ENCODE measurements at regions not wholly inside any gene's neighbourhood (a gene's known extent, or its start where the extent isn't known, plus 50 kb on each side); places are given as distances from the start of the nearest gene placed in this dataset.

DNA sequence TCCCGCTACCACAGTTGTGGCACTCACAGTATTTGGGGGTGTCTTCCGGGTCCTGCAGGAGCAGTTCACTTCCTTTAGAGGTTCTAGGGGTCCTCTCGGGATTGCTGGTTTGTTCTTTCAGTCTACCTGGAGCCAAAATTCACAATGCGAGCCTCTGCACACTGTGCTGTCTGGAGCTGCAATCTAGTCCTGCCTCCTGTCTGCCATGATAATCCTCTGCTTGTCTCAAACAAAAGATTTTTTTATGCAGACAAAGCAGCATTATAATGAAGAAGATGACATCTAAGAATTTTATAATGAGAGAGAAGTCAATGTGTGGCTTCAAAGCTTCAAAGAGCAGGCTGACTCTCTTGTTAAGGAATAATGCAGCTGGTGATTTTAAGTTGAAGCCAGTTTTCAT, 975.1 kb upstream of the GYPC start:
- H3K27me3 Mint-ChIP-seq (ENCODE audit: low read depth) = no peaks in the 10 kb centered on the region
- peaks cover 27% of the 10 kb centered on the region for H3K9me3 Mint-ChIP-seq
- DNase-seq (ENCODE audit: low spot score) = no peak
- H3K27ac Mint-ChIP-seq = no peak overlapping the region
- no peaks in the 10 kb centered on the region for H3K4me1 Mint-ChIP-seq (ENCODE audit: low read depth)
- H3K4me3 Mint-ChIP-seq = no peak overlapping the region
- H3K36me3 Mint-ChIP-seq (ENCODE audit: low read depth) = no peaks in the 10 kb centered on the region

DNA sequence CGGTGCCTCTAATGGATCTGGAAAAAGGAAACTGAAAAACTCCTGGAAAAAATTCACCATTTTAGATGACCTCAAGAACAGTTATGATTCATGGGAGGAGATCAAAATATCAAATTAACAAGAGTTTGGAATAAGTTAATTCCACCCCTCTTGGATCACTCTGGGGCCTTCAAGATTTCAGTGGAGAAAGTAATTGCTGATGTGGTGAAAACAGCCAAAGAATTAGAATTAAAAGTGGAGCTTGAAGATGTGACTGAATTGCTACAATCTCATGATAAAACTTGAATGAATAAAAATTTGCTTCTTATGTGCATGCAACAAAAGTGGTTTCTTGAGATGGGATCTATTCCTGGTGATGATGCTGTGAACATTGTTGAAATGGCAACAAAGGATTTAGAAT, 974.4 kb upstream of the GYPC start:
- no peak overlapping the region for H3K27ac Mint-ChIP-seq
- no peaks in the 10 kb centered on the region for H3K27me3 Mint-ChIP-seq (ENCODE audit: low read depth)
- no peaks in the 10 kb centered on the region for H3K36me3 Mint-ChIP-seq (ENCODE audit: low read depth)
- H3K4me1 Mint-ChIP-seq (ENCODE audit: low read depth) = no peaks in the 10 kb centered on the region
- H3K4me3 Mint-ChIP-seq = no peak overlapping the region
- H3K9me3 Mint-ChIP-seq = peaks cover 21% of the 10 kb centered on the region
- no peak for DNase-seq (ENCODE audit: low spot score)

DNA sequence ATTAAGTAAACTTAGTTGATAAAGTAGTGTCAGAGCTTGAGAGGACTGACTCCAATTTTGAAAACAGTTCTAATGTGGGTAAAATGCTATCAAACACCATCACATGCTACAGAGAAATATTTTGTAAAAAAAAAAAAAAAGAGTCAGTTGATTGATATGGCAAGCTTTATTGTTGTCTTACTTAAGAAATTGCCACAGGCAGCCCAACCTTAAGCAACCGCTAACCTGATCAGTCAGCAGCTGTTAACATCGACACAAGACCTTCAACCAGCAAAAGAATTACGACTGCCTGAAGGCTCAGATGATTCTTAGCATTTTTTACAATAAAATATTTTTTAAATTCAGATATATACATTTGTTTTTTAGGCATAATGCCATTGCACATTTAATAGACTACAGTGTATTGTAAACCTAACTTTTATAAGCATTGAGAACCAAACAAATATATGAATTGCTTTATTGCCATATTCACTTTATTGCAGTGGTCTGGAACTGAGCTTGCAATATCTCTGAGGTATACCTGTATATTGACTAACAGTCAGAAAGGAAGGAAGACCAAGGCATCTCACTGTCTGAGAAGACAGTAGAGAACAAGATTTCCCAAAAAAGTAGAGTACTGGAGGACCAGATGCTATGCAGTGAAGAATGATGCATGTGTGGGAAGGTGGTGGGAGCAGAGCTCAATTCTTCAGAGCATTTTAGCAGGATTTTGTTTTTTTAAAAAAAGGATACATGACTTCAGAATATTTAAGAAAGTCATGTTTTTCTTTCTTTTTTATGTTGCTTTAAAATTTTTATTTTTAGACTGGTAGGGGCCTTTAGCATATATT, 973.8 kb upstream of the GYPC start:
- no peak for DNase-seq (ENCODE audit: low spot score)
- H3K4me3 Mint-ChIP-seq = no peak overlapping the region
- H3K27me3 Mint-ChIP-seq (ENCODE audit: low read depth) = no peaks in the 10 kb centered on the region
- no peaks in the 10 kb centered on the region for H3K36me3 Mint-ChIP-seq (ENCODE audit: low read depth)
- no peak overlapping the region for H3K27ac Mint-ChIP-seq
- H3K4me1 Mint-ChIP-seq (ENCODE audit: low read depth) = no peaks in the 10 kb centered on the region
- peaks cover 21% of the 10 kb centered on the region for H3K9me3 Mint-ChIP-seq

DNA sequence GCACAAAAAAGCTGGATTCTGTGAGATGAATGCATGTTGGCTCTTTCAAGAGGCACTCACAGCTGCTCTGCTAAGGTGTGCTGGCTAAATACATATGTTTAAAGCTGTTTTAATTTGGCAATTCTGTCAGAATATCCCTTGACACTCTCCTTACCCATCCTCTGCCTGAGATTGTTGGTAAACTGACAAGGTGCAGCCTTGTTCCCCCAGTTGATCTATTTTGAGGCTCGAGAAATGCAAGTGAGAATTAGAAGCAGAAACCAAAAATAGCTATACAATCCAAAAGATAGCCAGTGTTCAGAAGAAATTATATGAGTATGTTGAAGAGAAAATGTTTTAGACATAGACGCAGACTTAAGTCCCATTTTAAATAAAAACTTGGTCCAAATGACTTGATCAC, 971.7 kb upstream of the GYPC start:
- H3K4me1 Mint-ChIP-seq (ENCODE audit: low read depth) = no peaks in the 10 kb centered on the region
- peaks cover 21% of the 10 kb centered on the region for H3K9me3 Mint-ChIP-seq
- no peaks in the 10 kb centered on the region for H3K27me3 Mint-ChIP-seq (ENCODE audit: low read depth)

DNA sequence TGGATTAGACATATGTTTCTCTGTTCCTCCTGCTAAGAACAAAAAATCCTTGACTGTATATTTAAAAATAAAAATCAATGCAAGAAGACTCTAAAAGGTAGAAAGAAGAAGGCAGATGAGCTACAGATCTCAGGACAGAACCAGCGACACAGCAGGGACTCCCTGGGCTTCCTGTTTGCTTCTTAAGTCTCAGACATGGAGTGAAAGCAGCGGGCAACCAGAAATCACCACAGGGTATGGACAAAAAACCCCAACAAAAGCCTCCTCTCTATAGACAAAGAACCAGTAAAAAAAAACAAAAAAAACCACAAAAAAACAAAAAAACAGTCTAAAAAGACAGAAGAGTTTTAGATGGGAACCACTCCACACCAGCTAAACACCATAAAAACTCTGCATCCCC, 971.0 kb upstream of the GYPC start:
- no peaks in the 10 kb centered on the region for H3K36me3 Mint-ChIP-seq (ENCODE audit: low read depth)
- no peaks in the 10 kb centered on the region for H3K27me3 Mint-ChIP-seq (ENCODE audit: low read depth)
- DNase-seq (ENCODE audit: low spot score) = no peak
- H3K4me3 Mint-ChIP-seq = no peak overlapping the region
- peaks cover 21% of the 10 kb centered on the region for H3K9me3 Mint-ChIP-seq
- no peaks in the 10 kb centered on the region for H3K4me1 Mint-ChIP-seq (ENCODE audit: low read depth)
- no peak overlapping the region for H3K27ac Mint-ChIP-seq

More for the DNA sequence above, 971.7 kb upstream of the GYPC start:
- H3K4me3 Mint-ChIP-seq = no peak overlapping the region
- H3K27ac Mint-ChIP-seq = no peak overlapping the region
- DNase-seq (ENCODE audit: low spot score) = no peak
- H3K36me3 Mint-ChIP-seq (ENCODE audit: low read depth) = no peaks in the 10 kb centered on the region

DNA sequence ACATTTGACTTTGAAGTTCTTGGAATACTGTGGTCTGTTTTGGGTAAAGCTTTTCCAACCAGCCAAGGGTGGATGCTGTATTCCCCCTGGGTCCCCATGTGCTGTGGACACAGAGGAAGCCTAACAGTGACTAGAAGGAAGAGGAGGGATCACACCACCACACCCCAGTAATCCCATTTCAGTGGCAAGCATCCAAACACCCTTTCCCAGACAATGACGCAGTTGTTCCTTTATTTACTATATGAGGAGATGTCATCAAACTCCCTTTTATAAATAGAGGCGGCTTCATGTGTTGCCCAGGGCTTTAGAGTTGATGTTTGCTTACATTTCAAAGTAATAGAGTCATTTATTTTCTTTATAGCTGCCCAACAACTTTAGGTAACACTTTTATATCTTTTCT, 959.4 kb upstream of the GYPC start:
- Mint-ChIP-seq H3K9me3 (peaks cover 9% of the 10 kb centered on the region), H3K4me3 (no peak overlapping the region), H3K4me1 (ENCODE audit: low read depth) (no peaks in the 10 kb centered on the region), H3K36me3 (ENCODE audit: low read depth) (no peaks in the 10 kb centered on the region), H3K27ac (no peak overlapping the region), H3K27me3 (ENCODE audit: low read depth) (no peaks in the 10 kb centered on the region)
- no peak for DNase-seq (ENCODE audit: low spot score)

DNA sequence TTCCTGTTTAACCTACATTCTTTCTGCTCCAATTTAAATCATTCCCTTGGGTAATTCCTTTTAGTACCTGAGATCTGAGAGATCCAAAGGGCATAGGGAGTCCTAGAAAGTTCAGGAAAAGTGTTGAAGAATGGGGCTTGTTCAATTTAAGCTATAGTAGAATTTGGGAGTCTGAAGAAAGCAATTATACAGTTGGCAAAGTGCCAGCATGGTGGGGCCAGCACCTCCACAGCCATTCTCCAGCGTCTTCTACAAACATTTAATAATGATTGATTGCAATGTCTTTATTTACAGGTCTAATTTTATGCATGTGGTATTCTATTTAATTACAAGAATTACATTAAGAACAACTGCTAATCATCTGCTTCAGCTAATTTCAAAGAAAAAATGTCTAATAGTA, 957.7 kb upstream of the GYPC start:
- no peak for DNase-seq (ENCODE audit: low spot score)
- Mint-ChIP-seq H3K4me1 (ENCODE audit: low read depth) (no peaks in the 10 kb centered on the region), H3K27ac (no peak overlapping the region), H3K27me3 (ENCODE audit: low read depth) (no peaks in the 10 kb centered on the region), H3K4me3 (no peak overlapping the region), H3K9me3 (peaks cover 9% of the 10 kb centered on the region), H3K36me3 (ENCODE audit: low read depth) (no peaks in the 10 kb centered on the region)

DNA sequence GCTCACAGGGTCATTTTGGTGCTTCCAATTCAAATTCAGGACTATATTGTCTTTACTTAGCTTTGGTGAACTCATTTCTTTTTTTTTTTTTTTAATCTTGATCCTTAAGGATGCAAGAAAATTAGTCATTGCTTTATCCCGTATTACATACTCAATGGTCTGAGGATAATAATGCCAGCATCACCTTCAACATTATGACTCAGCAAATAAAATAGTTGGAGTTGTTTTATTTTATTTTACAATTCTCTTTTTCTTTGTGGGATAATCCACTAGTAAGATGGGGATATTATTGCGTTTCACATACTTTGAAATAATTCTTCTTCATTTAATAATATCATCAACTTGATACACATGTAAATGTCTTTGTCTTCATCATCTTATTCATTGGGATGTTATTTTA, 954.9 kb upstream of the GYPC start:
- Mint-ChIP-seq H3K9me3 (peaks cover 7% of the 10 kb centered on the region), H3K27me3 (ENCODE audit: low read depth) (no peaks in the 10 kb centered on the region), H3K4me3 (no peak overlapping the region), H3K36me3 (ENCODE audit: low read depth) (no peaks in the 10 kb centered on the region), H3K27ac (no peak overlapping the region), H3K4me1 (ENCODE audit: low read depth) (no peaks in the 10 kb centered on the region)
- DNase-seq (ENCODE audit: low spot score) = no peak

DNA sequence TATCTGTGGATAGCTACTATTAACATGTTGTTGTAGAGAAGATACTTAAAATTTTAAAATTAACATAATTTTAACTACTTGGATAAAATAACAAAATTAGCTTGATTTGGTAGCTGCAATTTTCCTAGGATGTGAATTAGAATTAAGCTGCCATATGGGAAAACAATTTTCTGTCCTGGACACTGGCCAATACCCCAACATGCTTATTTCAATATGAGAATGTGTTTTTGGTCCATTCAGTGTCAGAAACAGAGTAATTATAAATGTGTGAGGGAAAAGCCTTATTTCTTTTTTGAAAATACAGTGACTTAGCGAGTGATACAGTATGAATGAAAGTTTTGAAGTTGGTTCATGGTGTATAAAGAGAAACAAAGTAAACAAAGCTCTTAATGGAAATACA, 948.3 kb upstream of the GYPC start:
- Mint-ChIP-seq H3K4me1 (ENCODE audit: low read depth) (no peaks in the 10 kb centered on the region), H3K9me3 (peaks cover 7% of the 10 kb centered on the region), H3K4me3 (no peak overlapping the region), H3K27ac (no peak overlapping the region), H3K27me3 (ENCODE audit: low read depth) (no peaks in the 10 kb centered on the region), H3K36me3 (ENCODE audit: low read depth) (no peaks in the 10 kb centered on the region)
- no peak for DNase-seq (ENCODE audit: low spot score)

DNA sequence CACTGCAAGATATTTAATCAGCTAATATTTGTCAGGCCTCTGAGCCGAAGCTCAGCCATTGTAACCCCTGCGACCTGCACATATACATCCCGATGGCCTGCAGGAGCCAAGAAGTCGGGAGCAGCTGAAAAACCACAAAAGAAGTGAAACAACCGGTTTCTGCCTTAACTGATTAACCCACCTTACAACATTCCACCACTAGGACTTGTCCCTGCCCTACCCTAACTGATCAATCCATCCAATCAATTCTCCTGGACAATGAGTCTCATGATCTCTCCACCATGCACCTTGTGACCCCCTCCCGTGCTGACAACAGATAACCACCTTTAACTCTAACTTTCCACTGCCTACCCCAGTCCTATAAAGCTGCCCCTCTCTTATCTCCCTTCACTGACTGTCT, 945.4 kb upstream of the GYPC start:
- Mint-ChIP-seq H3K4me3 (no peak overlapping the region), H3K27ac (no peak overlapping the region), H3K36me3 (ENCODE audit: low read depth) (no peaks in the 10 kb centered on the region), H3K27me3 (ENCODE audit: low read depth) (no peaks in the 10 kb centered on the region), H3K9me3 (peaks cover 19% of the 10 kb centered on the region), H3K4me1 (ENCODE audit: low read depth) (no peaks in the 10 kb centered on the region)
- no peak for DNase-seq (ENCODE audit: low spot score)

DNA sequence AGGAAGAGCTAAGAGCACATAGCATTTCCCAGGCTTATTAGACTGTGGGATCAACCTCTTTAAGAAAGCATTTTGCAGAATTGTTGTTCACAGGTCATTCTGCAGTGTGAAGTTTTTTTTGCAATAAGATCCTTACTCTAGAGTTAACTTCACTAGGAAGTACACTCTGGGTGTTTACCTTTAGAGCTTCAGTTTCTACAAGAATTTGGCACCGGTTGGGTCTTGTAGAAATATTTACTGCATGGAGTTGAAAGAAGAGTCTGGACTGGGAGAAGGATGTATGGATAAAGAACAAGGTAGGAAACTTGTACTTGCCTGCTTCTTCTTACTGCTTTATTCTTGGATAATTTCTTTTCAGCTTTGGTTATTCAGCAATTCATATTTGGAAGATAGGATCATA, 944.9 kb upstream of the GYPC start:
- Mint-ChIP-seq H3K27ac (no peak overlapping the region), H3K9me3 (peaks cover 19% of the 10 kb centered on the region), H3K4me1 (ENCODE audit: low read depth) (no peaks in the 10 kb centered on the region), H3K36me3 (ENCODE audit: low read depth) (no peaks in the 10 kb centered on the region), H3K27me3 (ENCODE audit: low read depth) (no peaks in the 10 kb centered on the region), H3K4me3 (no peak overlapping the region)
- no peak for DNase-seq (ENCODE audit: low spot score)

DNA sequence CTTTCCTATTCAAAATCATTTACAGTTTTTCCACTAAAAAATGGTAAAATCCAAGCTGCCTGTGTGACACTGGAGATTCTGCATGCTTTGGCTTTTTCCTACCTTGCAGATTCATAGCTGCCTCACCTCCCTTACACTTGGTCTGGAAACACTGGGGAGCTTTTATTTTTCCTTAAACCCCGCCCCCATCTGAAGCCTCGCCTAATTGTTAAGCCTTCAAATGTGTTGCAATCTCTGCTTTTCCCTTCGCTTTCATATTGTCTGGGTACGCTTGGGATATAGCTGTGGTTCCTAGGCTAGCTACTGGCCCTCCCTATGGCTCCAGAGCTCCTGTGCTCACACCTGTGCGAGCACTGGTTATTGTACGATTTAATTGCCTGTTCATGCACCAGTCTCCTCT, 942.4 kb upstream of the GYPC start:
- Mint-ChIP-seq H3K9me3 (peaks cover 16% of the 10 kb centered on the region), H3K27ac (no peak overlapping the region), H3K27me3 (ENCODE audit: low read depth) (no peaks in the 10 kb centered on the region), H3K4me1 (ENCODE audit: low read depth) (no peaks in the 10 kb centered on the region), H3K4me3 (no peak overlapping the region), H3K36me3 (ENCODE audit: low read depth) (no peaks in the 10 kb centered on the region)
- no peak for DNase-seq (ENCODE audit: low spot score)

DNA sequence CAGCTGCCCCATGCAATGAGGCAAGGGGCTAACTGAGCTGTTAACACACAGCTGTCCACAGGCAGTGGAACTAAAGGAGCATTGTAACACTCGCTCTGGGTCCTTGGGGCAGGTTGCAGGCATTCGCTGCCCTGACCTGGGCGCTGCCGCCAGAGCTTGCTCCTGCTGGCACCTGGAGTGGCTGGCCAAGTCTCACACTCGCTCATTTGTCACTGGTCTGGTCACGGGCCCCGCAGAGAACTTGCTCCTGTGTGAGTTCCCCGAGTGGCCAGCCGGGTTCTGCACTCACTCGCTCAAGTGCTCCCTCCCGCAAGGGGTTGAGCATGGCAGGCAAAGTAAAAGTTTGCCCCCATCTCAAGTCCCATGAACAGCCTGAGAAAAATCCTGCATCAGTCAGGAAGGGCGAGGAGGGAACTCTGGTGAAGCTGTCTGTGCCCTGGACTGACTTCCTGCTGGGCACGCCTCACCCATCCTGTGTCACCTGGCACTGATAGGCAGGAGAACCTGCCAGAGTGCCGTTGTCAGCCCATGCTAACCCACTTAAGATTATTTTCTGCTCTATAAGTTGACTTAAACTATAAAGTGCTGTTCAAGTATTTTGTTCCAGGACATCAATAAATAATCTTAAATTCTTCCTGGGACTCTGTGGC, 934.8 kb upstream of the GYPC start:
- Mint-ChIP-seq H3K36me3 (ENCODE audit: low read depth) (no peaks in the 10 kb centered on the region), H3K4me1 (ENCODE audit: low read depth) (no peaks in the 10 kb centered on the region), H3K27ac (no peak overlapping the region), H3K4me3 (no peak overlapping the region), H3K27me3 (ENCODE audit: low read depth) (no peaks in the 10 kb centered on the region), H3K9me3 (peaks cover 9% of the 10 kb centered on the region)
- DNase-seq (ENCODE audit: low spot score) = no peak

DNA sequence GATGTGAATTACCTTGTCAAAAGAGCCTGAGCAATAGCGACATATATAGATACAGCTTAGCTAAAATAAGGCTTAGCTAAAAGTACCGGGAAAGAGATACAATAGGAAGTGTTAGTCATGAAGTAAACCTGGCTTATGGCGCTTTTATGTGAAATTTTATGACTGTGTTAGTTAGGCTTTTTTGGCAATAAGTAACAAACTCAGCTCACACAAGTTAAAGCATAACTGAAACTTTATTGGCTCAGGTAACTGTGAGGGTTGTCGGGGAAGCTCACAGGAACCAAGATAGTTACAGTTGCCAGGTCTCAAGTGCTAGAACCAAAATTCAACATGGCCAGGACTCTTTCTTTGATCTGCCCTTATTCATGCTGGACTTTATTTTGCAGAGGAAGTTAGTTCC, 925.0 kb upstream of the GYPC start:
- H3K36me3 Mint-ChIP-seq (ENCODE audit: low read depth) = no peaks in the 10 kb centered on the region
- H3K27me3 Mint-ChIP-seq (ENCODE audit: low read depth) = no peaks in the 10 kb centered on the region
- no peaks in the 10 kb centered on the region for H3K4me1 Mint-ChIP-seq (ENCODE audit: low read depth)
- peaks cover 35% of the 10 kb centered on the region for H3K9me3 Mint-ChIP-seq
- DNase-seq (ENCODE audit: low spot score) = no peak
- H3K4me3 Mint-ChIP-seq = no peak overlapping the region
- H3K27ac Mint-ChIP-seq = no peak overlapping the region

DNA sequence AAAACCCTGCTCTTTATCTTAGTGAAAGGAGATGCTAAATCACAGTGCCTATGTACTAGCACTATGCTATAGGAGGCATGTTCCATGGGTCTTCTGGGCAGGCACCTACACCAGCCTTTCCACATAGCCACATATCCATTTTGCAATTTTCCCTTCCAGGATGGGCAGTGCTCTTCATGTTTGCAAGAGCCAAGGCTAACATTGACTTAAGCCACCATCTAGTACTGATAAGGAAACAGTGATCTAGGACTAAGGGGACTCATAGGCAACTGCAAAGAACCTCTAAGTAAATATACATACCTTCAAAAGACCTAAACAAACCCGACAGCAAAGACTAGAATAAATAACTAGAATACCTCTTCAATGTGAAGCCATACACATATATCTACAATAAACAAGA, 919.7 kb upstream of the GYPC start:
- no peak overlapping the region for H3K4me3 Mint-ChIP-seq
- no peaks in the 10 kb centered on the region for H3K27me3 Mint-ChIP-seq (ENCODE audit: low read depth)
- H3K27ac Mint-ChIP-seq = no peak overlapping the region
- peaks cover 41% of the 10 kb centered on the region for H3K9me3 Mint-ChIP-seq
- no peaks in the 10 kb centered on the region for H3K36me3 Mint-ChIP-seq (ENCODE audit: low read depth)
- no peaks in the 10 kb centered on the region for H3K4me1 Mint-ChIP-seq (ENCODE audit: low read depth)
- no peak for DNase-seq (ENCODE audit: low spot score)

All from T-helper 2 cell treated with Interferon-gamma antibody and Interleukin-4, amounts not matched to agents 5 μg/mL and 100 μg/mL, for 36 hours (primary cell).